HuH-7 (cell line): ENCODE measurements at regions not wholly inside any gene's neighbourhood (a gene's known extent, or its start where the extent isn't known, plus 50 kb on each side); places are given as distances from the start of the nearest gene placed in this dataset.
"Not testable (repeated sequence)": the region's sequence is repeated elsewhere in the genome, so short reads cannot be mapped to it uniquely, and the experiment has no call there.

Experiments
- DNase-seq: peaks from one replicate; pipeline ENCODE4 v3.0.0; 2011; ENCODE audit warnings: low spot score

DNA sequence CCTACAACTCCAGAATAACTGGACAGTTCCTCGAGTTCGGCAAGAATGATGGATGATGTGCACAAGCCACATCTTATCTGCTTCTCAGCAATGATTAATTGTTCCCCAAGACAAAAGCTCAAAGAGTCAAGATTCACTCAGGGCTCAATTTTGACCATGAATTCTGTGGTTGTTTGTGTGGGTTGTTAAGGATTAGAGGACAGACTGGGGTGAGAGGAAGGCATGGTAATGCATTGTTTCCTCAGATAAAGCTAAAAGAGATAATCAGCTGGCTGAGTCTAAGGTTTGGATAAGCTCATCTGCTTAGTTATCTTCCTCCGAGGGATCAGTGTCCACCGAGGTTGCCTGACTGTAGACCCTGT is 161.0 kb downstream of the CPEB2 start:
- no peak for DNase-seq

DNA sequence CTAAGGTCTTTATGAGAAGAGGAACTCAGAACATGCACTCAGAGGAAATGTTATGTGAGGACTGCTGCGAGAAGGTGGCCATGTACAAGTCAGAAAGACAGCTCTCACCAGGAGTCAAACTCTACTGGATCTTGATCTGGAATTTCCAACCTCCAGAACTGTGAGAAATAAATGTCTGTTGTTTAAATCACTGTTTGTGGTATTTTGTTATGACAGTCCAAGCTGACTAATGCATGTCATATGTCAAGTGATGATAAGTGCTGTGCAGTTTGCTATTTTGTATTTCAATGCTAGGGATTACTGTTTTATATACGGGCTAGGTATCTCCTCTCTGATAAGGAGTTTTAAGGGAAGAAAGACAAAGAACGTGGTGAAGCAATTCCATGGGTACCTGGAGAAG is 162.3 kb downstream of the CPEB2 start:
- DNase-seq = no peak

DNA sequence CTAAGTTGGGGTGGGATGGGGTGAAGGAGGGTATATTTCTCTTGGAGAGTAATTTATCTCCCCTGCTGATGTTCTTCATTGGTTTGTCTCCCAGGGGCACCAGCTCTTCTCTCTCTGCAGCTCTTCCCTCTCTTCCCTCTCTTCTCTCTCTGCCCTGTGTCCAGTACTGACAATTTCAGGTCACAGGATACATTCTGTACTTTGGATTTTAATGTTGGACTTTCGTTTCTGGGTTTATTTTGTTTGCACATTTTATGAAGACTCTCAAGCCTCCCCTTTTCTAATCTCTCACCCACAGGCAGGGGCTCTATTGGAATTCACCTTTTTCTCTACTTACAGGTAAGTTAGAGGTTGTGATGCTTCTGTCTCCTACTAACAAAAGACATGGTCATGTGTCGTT is 165.5 kb downstream of the CPEB2 start:
- no peak for DNase-seq

DNA sequence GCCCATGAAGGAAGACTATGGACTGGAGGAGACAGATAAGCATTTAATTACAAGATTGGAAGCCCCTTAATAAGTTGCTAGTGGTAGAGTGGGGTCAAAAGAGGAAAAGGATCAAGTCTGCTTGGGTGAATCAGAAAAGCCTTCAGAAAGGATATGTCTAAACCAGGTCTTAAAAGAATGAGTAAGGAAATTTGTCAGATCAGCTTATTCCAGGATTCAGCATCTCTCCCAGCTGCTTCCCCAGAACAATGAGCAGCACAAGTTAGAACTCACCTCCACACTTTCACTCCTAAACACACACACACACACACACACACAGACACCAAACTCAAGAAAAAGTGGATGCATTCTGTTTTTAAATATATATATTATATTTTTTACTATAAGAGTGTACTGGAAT is 166.5 kb downstream of the CPEB2 start:
- no peak for DNase-seq

DNA sequence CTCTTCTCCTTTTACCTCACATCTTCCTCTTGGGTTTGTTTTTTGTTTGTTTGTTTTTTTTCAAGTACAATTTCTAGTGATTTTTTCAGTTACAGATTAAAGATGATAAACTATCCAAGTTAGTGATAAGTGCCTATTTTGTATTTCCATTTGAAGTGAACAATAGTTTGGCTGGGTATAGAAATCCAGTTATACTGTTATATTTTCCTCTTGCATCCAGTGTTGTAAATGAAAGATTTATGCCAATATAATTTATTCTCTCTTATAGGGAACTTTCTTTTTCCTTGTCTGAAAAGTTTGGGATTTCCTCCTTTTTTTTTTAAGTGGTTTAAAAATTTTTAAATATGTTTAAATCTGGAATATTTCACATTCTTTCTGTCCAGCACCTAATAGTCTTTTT is 169.4 kb downstream of the CPEB2 start:
- no peak for DNase-seq

DNA sequence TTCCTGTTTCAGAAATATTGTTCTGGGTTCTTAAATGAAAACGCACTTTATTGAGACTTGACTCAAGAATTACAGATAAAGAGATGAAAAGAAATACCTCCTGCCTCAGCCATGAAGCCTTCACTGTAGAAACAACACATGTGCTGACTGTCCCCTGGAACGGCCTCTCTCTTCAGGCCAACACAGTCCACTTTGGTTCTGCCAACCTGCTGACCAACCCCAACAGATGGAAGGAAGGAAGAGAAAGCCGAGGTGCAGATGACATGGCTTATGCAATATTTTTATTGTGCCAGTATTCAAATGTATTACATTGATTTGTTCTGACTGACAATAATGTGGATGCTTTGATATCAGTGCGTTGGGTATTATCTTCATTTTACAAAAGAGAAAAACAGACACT is 171.0 kb downstream of the CPEB2 start:
- no peak for DNase-seq

DNA sequence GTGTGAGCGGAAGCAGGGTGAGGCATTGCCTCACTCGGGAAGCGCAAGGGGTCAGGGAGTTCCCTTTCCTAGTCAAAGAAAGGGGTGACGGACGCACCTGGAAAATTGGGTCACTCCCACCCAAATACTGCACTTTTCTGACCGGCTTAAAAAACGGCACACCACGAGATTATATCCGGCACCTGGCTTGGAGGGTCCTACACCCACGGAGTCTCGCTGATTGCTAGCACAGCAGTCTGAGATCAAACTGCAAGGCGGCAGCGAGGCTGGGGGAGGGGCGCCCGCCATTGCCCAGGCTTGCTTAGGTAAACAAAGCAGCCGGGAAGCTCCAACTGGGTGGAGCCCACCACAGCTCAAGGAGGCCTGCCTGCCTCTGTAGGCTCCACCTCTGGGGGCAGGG is 171.9 kb downstream of the CPEB2 start:
- not testable (repeated sequence) for DNase-seq

DNA sequence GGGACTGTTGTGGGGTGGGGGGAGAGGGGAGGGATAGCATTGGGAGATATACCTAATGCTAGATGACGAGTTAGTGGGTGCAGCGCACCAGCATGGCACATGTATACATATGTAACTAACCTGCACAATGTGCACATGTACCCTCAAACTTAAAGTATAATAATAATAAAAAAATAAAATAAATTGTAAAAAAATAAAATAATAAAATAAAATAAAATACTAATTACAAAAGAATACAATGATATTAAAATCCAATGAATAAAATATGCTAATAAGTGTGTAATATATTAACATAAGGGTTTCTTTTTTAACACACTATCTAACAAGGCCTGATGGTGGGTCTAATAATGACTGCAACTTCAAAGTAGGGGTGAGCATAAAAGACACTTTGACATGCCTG is 177.6 kb downstream of the CPEB2 start:
- not testable (repeated sequence) for DNase-seq

DNA sequence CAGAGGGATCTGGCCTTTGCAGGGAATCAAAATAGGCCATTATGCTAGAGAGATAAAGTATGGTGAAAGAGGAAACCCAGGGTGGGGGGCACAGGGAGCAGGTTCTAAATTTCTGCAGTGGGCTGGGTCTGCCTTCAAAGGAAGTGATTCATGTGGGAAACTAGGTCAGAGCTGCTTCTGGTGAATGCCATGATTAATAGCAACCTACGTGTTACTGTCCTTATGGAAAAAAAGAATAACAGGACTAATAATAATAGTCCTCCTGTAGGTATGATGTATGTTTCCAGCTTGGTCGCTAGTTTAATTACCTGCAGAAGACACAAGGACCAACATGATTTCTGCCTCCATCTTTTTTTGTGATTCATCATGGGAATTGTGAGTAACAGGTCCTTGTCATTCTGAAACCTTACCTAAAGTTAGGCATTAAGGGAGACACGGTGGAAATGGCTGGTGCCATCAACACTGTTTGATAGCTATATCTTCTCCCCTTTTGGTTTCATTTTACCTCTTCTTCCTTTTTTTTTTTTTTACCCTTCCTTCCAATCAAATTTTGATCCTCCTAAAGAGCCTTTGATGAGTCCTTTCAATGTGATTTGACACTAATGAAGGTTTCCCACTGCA is 180.4 kb downstream of the CPEB2 start:
- no peak for DNase-seq

DNA sequence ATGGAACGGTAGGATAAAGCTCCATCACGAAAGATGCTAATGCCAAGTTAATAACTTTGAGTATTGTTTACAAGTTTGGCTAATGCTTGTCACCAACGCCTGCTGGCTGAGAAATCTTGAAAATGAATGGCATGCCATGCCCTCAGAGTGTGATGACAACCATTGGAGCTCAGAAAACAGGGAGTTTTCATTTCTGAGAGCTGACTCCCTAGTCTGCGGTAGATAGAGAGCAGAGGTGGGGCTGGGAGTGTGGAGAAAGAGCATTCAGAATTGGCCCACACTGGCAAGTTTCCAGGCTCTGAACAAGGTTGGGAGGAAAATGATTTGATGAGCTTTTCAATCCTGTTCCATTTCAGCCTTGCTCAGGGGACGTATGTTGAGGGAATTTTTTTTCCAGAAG is 183.9 kb downstream of the CPEB2 start:
- no peak for DNase-seq

DNA sequence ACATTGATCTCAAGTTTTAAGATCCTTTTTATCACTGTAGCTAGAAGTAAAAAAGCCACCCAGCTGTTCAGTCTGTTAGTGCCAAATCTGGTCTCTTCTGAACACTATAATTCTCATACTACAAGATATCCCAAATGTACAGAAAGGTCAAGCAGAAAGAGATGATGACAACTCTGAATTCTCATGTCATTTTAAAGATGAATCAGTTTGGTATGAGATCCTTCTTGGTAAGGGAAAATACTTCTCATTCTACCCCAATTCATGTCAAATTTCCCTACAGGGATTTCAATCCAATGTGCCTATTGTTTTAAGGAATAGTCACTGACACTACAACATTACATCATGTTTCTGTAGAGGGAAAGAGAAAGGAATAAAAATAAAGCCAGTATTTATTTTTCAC is 184.5 kb downstream of the CPEB2 start:
- no peak for DNase-seq

DNA sequence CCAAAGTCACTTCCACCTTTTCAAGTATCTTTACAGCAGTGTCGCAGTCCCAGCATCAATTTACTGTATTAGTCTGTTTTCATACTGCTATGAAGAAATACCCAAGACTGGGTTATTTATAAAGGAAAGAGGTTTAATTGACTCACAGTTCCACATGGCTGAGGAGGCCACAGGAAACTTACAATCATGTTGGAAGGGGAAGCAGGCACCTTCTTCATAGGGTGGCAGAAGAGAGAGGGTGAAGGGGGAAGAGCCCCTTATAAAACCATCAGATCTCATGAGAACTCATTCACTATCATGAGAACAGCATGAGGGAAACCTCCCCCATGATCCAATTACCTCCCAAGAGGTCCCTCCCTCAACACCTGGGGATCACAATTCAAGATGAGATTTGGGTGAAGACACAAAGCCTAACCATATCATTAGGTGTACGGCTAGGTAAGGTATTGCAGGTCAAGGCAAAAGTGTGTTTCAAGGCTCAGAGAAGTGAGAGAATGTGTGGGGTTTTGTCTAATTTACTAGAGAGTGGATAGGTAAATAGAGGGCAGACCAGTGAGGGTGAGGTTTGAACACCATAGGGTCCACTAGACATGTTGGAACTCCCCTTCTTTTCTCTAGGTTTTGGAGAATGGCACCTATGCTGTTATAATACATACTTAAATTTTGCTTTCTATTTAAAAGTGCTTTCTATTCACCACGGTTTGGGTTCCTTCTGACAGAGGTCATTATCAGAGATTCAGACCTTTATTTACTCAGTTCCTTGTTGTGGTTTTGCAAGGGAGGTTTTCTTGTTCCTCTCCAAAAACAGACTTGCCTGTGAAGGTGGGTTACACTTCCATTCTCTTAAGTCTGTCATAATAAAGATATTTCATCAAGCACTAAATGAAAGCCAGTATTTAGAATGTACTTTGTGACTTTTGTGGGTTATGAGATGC is 186.6 kb downstream of the CPEB2 start:
- DNase-seq = no peak

DNA sequence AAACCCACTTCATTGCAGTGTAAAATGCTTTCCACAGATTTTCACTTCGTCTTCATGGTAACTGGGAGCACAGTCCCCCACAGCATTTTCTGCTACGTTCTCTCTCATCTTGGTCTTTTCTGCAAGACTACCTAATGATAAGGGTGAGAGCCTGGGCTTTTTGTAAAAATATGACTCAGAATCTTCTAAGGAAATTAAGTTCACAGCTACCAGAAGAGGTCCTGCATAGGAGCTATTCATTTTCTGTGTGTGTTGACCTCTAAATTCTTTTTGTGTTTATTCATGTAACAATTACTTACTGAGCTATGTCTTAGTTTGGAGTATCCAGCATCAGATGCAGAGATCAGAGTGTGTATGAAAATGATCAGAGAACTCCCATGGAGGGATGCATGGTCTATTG is 192.2 kb downstream of the CPEB2 start:
- DNase-seq = no peak

DNA sequence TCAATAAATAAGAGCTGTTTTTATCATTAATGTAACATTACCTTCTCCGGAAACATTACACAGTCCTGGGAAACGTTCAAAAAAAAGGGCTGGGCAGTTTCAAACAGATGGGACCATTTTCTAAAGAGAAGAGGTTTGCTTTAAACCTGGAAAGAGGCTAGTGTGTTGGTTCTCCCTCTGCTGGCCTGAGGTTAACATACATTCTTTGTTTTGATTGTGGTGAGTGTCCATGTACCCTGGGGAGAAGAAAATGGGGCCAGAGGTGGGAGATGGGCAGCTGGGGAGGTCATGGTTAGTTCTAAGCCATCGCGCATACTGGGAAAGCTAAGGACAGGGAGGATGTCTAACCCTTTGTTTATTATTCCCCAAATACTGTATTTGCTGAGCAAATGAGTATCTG is 194.7 kb downstream of the CPEB2 start:
- peak; percentile 8 for DNase-seq

DNA sequence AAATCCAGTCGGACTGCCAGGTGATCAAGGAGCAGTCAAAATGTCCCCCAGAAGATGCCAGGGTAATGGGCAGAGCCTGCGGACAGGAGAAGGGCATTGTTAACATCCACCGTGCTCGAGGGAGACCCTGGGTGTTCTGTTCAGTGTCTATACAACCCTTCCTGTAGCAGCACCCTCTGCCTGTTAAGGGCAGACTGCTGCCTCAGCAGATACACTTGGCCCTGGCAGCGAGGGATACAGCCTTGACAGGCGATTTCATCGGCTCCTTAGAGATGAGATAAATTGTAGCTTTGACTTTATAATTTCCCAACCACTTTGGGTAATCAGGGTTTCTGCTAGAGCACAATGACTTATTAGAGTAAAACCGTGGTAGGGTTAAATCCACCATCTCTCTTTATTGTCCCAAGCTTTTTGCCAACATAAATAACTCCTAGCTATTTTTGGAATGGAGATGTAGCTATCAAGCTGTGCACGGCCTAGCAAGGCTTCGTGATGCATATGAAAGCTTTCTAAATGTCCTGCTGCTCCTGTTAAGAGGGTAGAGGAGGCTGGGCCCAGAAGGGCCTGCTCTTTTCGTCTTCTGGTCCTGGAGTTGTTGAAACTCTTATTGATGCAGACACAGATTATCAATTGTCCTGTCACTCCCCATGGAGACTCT is 195.9 kb downstream of the CPEB2 start:
- no peak for DNase-seq

DNA sequence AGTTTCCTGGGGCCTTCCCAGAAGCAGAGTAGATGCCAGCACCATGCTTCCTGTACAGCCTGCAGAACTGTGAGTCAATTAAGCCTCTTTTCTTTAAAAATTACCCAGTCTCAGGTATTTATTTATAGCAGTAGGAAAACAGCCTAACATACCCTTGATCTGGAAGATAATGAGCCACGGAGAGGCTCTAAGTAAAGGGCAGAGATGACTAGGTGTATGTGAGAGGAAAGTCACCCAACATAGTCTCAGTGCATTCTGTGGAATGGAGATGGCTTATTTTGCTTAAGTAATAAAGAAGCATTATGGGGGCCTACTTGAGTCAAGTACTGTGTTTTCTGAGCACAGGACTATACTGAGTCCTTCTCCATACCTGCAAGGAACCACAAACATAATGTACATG is 199.5 kb downstream of the CPEB2 start:
- no peak for DNase-seq

DNA sequence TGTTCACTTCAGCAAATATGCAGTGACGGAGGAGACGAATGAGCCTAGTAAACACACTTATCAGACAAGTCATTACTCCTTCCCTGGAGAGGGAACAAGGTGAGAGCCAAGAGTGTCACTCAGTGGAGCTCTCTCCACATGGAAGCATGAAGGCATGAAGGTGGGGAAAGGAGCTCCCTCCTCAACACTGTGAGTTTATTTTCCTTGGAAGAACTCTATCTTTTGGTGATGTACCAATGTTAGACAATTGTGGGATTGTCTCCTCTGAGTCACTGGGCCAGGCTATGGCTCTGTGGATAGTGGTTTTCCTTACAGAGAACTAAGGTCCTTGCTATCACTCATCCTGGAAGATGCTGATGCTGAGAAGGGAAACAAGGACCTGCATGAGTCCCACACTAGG is 200.2 kb downstream of the CPEB2 start:
- no peak for DNase-seq

DNA sequence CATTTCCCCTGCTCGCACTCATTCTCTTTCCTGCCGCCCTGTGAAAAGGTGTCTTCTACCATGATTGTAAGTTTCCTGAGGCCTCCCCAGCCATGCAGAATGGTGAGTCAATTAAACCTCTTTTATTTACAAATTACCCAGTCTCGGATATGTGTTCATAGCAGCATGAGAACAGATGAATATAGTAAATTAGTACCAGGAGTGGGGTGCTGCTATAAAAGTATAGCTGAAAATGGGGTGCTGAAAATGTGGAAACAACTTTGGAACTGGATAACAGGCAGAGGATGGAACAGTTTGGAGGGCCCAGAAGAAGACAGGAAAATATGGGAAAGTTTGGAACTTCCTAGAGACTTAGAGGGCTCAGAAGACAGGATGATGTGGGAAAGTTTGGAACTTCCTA is 204.2 kb downstream of the CPEB2 start:
- not testable (repeated sequence) for DNase-seq

DNA sequence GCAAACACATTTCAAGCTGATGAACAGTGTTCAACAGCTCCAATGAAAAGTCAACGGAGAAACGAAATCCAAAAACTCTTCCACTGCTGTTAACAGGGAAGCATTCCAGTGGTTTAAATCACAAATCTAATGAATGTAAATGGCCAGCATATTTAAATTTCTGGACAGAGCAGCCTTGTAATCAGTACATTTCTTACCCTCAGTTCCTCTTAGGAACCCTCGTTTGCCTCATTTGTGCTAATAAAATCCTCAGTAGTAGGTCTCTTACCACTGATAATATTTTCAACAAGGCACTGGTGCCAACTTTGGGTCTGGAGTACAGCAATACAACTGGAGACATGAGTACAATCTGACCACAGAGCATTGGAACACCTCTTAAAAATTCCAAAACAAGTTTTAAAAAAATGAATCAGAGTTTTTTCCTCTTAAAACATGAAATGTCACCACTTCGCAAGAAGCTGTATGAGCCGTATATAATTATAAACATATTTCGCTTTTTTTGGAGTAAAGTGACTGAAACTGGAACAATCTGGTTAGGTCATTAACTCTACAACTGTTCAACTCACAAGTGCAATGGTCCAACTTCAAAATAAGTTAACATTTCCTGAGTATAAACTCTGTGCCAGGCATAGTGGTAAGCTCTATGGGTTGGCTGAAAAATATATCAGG is 211.2 kb downstream of the CPEB2 start:
- no peak for DNase-seq

DNA sequence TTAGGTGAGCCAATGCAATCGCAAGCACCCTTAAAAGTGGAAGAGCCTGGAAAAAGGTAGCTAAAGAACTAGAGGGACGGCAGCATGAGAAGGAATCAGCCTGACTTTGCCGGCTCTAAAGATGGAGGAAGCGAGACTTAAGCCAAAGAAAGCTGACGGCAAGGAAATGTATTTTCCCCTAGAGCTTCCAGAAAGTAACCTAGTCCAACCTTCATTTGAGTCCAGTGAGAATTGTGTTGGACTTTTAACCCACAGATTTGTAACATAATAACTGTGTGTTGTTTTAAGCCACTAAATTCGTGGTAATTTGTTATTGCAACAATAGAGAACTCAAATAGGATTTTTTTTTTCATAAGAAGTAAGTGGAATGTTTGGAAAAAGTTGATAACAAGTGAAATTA is 212.7 kb upstream of the C1QTNF7 start:
- DNase-seq = no peak

DNA sequence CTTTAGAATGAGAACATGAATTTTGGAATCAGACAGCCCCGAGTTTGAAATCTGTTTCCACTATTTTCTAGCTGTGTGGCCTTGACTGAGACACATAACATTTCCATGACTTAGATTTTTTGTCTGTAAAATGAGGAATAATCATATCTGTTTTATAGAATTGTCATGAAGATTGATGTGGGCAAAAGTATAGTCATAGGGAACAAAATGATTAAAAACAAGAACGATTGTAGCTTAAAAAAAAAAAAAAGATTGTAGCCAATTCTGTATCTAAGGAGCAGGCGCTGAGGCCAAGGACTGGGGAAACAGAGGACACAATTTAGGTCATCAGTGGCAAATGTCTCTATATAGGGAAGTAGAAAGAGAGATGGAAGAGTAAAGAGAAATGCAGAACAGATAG is 201.6 kb upstream of the C1QTNF7 start:
- DNase-seq = no peak

DNA sequence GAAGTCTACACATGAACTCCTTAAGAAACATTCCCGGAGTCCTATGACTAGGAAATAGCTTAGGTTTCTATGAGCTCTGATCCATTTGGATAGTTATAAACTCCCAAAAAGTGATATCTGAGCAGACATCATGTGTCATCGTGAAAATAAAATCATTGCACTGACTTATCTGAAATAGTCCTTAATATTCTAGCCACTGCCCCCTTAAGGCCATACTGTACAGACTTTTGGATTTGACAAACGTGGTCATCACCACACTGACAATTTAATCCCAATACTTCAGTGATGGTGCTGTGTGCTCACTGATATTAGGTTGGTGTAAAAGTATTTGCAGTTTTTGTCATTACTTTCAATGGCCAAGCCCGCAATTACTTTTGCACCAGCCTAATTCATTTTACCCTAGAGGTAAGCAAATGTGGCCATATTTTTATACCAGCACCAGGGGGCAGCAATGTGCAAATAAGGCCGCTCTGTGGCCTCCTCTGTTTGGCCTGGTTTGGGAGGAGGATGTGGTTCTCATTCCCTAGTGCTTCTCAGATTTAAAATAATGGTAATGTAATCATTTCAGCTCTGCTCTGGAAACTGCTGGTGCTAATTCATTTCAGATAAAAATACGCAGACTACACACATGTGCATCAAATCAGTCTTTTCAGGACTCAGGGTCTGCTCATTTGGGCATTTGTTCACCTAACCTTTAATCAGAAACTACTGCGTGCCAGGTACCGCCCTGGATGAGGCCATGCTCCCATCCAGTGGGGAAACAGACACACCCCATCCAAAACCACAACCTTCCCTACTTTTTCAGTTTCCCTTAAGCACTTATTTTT is 196.4 kb upstream of the C1QTNF7 start:
- DNase-seq = peak; percentile 52
